HG03354 (cell line): ENCODE measurements at regions not wholly inside any gene's neighbourhood (a gene's known extent, or its start where the extent isn't known, plus 50 kb on each side); places are given as distances from the start of the nearest gene placed in this dataset.

Experiments used
- ATAC-seq: cut with Tn5 transposase; IDR thresholded peaks from one replicate; pipeline ENCODE4 v1.9.1; 2021; ENCODE audit warnings: mild to moderate bottlenecking; ENCODE audit not compliant: unreplicated experiment, poor library complexity, severe bottlenecking

DNA sequence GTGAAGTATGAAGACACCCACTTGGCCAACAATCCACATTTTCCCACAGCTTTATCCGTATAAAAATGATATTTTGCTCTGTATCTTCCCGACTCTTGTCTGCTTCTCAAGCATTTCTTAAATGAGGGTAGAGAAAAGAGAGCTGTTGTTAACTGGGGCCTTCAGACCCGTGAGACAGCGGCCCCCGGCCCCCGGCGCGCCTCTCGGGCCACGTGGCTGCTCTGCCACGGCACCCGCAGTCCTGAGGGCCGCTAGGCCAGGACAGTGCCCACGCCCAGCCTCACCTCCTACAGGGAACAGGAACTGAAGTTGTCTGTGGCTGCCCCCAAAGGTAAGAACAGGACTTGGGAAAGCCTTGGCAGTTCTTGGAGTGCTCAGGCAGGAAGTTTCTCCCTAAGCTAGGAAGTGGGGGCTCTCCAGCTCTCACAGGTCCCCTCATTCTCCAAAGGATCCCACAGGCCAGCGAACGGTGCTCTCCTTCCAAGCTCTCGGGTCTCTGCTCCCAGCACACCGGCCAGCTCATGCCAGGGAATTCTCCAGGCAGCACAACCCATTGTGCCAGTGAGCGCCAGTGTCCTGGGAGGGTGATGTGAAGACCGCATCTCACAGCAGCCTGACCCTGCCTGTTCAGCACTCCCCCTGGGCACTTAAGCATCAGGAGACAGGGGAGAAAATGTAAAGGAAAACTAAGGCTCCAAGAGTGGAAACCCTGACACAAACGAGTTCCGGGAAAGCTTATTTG, 230.3 kb upstream of the PFKP start:
- no peak for ATAC-seq

DNA sequence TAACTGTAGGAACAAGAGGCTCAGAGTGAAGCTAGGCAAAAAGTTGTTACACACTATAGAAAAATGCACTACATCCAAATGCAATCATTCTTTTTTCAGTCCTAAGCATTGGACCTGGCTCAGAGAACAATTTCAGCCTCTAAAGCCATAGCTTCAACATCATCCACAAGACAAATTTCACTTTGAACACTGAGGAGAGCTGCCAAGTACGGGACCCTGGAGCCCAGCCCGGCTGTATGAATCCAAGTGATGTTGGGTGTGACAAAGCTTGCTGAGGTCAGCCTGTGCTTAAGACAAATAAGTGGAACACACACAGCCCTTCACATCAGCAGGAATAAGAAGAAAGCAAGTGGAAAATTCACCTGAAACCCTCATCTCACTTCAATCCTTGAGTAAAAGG, 233.1 kb upstream of the PFKP start:
- ATAC-seq: no peak

DNA sequence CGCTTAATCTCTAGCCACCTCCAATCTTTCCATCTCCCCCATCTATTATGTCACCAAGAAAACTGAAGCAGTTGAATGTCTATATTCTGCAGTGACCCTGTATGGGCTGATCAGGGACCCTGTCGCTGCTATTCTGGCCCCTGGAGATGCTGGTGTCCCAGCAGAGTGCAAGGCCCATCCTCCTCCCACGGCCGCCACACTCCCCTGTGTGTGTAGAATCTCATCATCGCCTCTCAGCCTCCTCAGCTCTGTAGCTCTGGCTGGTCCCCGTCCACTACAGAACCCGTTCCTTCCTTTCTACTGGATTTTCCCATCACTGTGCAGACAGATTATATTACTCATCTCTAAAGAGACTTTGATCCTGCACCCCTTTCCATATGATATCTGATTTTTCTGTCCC, 235.8 kb upstream of the PFKP start:
- ATAC-seq: no peak

DNA sequence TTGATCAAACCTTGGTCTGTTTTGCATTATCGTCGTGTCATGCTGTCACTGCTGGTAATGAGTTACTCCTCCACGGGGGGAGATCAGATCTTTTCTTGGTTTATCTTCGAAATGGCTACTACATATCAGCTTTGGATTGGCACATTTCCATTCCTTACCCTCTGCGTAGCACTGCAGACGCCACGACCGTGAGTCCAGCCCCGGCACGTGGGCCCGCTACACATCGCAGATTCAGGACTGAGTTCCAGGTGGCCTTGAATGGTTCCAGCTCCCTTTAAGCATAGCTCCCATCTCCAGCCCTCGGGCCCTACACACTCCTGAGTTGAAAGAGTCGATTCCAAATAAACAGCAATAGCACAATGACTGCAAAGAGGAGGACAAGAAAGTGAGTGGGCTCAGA, 238.6 kb upstream of the PFKP start:
- no peak for ATAC-seq

DNA sequence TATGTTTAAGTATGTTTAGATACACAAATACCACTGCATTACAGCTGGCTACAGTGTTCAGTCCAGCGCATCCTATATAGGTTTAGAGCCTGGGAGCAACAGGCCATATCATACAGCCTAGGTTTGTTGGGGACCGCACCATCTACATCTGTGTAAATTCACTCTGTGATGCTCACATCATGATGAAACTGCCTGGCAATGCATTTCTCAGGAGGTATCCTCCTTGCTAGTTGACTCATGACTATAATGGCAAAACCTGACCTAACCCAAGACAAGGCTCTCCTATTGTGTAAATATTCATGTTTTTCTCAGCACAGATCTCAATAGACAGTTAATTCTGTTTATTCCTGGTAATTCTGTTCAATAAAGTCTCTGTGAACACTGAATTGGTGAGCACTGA, 240.7 kb upstream of the PFKP start:
- ATAC-seq: no peak

DNA sequence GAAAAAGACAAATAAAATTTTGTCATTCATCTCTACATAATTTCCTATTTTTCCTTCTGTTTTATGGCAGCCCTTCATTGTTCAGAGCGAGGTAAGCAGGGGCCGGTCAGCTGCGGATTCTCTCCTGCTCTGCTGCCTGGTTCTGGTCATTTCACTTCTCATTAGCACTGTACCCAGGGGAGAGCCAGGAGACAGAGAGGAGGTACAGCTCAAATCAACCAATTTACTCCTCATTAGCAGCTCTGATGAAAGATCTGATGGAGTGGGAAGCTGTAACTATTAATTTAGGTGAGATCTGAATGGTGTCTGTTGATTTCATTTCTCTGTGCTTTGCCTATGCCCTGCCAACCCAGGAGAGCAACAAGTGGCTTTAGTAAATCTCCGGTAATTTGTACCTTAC, 241.5 kb upstream of the PFKP start:
- no peak for ATAC-seq

DNA sequence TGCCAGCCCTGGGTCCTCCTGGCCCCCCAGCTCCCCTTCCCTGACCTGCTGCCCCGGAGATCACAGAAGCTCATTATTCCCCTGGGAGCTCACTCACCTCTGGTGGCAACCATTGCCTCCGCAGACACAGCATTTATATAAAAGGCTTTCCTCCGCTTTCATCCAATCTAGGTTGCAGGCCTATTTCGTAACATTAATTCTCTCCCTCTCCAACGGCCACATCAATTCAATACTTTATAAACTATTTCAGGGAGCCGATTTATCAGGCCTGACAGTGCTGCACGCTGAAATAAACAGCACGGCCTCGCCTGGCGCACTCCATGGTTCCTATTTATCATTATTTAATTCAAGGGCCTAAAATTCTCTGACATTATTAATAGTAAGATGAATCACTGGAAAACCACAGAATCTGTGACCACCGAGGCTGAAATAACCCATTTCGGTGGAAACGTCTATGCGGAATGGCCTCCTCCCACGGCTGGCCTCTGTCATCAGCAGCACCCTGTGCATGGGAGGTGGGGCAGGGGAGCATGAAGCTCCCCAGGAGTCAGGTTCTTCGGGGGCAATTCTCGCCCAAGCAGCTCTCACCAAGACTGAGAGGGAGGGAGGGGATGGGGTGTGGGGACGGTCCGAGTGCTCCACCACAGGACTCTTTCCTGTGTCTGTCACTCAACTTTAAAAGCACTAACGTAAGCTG, 249.3 kb upstream of the PFKP start:
- no peak for ATAC-seq

DNA sequence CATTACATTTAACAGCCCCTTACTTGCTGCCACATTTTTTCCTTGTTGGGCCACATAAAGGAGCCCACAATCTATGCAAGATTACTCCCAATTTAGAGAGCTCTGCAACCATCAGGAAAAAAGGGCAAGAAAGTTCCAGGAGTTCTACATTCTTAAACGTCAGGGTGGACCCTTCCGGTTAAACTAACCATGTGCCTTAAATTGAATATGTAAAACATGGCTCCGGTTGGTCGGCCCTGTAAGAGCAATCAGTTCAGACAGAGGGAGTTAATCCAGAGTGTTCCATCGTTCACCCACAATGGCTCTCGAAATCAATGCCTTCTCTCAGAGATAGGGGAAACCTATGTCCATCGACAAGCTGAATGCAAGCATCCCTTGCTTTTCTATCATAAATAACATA, 253.7 kb upstream of the PFKP start:
- ATAC-seq: no peak

DNA sequence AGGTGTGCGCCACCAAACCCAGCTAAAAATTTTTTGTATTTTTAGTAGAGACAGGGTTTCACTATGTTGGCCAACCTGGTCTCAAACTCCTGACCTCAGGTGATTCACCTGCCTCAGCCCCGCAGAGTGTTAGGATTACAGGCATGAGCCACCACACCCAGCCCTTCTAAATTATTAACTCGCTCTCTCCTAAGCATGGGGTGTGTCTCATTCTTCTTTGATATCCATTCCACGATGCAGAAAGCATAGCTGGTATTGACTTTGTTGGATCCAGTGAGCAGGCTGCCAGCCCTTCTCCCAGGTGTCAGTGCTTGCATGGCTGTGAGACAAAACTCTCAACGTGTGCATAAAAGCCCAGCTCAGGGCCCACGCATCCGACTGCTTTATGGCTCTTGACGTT, 254.1 kb upstream of the PFKP start:
- ATAC-seq: no peak

DNA sequence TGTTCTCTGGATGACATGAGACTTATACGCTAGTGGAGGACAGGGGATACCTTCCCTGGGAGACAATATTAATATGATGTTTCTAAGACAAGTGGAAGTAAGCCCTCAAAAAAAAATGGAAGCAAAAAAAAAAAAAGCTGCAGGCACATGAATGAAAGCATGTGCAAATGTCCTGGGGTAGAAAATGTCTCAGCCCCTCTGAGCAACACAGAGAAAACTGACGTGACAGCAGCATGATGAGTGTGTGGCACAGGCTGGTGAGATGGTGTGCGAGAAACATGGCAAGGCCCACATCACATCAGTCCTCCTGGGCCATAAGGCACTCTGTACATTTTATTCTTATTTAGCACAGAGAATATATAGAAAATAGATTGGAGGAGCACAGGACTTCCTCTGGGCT, 254.7 kb upstream of the PFKP start:
- no peak for ATAC-seq

DNA sequence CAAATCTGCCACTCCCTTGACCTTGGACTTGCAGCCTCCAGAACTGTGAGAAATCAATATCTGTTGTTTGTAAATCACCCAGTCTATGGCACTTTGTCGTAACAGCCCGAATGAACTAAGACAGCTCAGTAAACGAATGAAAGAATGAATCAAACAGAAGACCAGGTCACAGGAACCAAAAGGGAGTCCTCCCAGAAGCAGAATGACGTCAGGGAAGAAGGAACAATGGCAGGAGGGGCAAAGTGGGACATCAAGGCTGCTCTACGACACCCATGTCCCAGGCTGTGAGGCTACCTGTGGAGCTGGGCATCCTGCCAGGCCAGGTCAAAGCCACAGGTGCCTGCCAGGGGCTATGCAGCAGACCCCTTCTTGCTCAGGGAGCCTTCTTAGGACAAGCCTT, 267.2 kb upstream of the PFKP start:
- no peak for ATAC-seq

DNA sequence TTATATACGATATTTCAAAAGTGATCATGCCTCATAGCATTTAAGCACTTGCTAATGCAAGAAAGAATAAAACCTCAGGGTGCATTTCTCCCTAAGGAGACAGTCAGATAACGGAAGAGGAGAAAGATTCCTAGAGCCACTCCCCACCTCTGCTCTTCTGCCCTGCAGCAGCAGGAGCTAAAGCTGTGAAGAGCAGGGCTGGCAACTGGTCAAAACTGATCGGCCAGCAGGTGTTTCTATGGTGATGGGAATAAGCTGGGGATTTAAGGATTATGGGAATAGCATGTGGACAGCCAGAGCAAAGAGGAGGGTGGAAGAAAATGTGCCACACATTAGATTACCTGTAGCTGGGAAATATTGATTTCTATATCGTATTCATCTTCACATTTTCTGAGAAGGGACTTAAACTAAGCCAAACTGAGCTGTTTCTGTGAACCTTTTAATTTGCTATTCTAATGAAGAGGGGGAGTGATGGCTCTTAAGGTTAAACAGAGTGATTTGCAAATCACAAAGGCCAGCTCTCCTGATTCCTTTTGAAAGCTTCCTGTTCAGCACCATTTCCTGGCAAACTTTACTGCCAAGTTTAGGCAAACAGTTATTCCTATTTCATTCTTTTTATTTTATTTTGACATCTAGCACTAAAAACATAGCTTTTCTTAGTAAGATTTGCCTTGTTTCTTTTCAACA, 268.9 kb upstream of the PFKP start:
- no peak for ATAC-seq

DNA sequence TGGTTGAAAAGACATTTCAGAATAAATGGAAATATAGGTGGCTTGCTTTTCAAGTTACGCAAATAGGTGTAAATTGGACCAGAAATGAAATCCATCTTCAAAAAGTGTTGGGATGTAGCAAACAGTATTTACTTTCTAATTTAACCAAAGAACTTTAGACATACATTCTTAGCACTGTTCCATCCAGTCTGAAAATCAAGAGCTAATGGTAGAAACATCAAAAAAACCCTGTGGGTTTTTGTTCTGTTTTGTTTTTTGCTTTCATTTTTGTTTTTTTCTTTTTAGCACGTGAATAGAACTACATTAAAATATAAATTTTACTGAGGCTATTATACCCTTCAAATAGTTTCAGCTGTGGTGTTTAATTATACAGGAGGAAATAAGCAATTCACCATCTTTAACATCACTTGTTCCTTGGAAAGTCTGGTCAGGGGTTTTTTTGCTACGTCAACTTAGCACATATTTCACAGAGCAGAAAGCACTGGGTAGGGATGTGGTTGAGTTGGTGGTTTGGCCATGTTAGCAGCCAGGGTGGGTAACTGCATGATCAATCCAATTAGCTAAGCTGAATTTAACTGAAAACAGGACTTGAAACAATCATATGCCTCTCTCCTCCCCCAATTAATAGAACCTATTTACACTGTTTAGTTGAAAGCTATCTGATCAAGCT, 275.4 kb upstream of the PFKP start:
- peak; percentile 95 for ATAC-seq

DNA sequence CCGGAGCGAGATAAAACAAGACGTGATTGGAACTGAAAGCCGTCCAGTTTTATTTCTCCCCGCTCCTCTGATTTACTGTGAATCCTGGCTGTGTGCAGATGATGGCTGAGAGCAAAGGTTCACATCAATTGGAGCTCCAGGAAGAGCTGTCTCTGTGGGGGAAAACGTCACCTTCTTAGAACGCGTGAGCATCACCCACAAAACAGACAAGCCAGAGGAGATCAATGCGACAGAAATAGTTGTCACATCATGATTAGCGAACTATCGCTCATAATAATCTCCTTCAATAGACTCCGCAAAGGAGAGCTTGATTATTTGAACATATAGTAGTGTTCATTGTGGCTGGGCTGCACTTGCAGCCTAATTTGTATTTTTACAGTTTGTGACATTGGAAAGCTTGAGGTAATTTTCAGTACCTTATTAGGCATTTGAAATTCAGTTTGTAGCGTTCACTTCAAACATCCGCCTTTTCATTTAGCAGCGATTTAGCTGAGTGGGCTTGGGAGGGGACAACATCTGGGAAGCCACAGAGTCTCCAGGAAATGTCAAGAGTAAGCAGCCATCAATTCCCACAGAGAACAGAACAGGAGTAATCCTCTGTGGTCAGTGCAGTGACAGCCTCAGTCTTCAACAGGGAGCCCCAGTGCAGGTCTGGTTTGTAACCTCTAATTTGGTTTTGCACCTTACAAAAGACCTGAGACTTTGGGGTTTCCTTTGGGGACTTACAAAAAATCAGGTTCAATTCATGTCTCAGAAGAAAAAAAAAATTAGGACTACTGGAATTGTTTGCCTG, 276.8 kb upstream of the PFKP start:
- no peak for ATAC-seq

DNA sequence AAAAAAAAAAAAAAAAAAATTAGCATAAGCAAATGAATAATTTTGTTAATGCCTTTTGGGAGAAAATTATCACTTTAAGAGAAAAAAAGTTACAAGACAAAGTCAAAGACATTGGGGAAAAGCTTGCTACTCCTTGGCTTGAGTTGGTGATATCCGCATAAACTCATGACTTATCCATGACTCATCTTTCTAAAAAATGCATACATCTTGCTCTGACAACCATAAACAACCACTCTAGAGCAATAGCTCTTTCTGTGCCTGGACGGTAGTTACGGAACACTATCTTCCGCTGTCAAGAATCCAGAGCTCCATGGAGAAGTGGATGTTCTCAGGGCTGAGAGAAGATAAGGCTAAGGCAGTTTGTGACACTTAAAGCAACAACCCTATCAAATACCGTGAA, 281.1 kb upstream of the PFKP start:
- ATAC-seq: no peak

DNA sequence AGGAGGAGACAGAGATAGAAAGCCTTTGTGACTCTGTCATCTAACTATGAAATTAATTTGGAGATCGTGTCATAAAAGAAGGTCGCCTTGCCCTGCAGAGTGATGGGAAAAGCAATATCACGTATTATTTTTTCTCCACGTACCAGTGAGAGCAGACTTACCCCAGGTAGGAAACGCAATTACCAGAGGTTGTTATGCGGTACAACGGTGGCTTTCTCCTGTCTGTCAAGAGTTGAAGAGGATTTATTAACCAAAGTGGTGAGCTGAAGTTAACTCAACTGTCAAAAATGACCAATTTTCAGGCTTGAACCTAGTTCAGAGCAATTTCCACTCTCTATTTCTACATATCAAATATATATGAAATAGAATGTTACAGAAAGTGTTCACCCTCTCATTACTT, 282.6 kb upstream of the PFKP start:
- ATAC-seq: no peak

DNA sequence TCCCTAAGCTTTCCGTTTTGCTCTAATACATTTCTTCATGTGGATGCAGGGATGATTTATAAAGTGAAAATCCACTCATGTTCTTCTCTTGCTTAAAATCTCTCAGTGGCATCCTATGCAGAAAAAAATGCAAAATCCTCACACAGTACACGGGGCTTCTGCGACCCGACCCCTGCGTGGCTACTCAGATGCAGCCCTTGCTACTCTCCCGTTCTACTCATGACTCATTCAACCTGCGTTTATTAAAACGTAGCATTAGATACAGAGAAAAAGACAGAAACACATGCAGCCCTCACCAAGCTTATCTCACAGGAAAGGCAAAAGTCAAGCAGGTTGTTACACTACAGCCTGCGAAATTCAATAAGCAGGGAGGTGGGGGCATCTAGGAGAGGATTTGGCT, 284.4 kb upstream of the PFKP start:
- no peak for ATAC-seq

DNA sequence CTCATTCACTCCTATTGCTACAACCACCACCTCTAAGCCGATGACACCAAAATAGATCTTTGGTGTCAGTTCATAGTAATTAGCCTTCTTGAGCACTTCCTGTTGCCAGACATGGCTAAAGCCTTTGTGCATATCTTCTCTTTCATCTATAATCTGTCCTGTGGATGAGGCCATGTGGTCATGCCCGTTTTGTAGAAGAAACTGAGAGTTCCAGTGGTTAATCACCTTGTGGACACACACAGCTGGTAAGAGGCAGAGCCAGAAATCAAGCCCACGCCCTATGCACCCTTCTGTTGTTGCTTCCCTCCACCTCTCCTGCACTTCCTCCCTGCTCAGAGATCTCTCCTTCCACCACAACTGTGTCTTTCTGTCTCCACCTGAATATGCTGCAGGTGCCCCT, 285.1 kb upstream of the PFKP start:
- no peak for ATAC-seq

DNA sequence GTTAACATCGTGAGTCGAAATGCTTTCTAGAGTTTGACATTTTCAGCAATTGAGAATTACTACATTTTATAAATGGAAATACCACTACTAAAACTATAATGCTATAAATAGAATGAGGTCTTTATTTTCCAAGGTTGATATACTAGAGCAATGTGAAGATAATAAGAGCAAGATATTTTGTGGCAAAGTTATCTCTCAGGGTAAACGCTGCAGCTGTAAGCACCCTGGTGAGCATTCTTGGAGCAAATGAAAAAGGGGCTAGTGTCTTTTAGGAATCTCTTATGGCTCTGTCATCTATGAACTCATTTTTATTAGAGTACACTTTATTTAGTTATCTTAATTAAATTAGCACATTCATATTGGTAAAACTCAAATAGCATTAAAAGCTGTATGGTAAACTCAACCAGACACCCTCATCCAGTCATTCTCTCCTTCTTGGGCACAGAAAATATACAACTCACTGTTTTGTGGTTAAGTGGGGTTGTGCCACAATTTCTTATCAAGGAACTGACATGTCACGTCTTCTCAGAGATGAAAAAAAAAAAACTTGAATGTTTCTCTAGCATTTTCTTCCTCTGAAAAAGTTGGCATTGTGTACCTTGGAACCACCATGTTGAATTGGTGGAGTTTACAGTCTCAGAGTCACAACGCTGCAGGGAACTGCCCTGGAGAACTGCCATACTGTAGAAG, 289.5 kb upstream of the PFKP start:
- ATAC-seq: no peak
